ENCODE measurements at regions not wholly inside any gene's neighbourhood (a gene's known extent, or its start where the extent isn't known, plus 50 kb on each side); places are given as distances from the start of the nearest gene placed in this dataset.

GRCh38 chr5:87560528-87560927 is 147.8 kb upstream of the CCNH start:
- TF ChIP-seq, protein P1, sequence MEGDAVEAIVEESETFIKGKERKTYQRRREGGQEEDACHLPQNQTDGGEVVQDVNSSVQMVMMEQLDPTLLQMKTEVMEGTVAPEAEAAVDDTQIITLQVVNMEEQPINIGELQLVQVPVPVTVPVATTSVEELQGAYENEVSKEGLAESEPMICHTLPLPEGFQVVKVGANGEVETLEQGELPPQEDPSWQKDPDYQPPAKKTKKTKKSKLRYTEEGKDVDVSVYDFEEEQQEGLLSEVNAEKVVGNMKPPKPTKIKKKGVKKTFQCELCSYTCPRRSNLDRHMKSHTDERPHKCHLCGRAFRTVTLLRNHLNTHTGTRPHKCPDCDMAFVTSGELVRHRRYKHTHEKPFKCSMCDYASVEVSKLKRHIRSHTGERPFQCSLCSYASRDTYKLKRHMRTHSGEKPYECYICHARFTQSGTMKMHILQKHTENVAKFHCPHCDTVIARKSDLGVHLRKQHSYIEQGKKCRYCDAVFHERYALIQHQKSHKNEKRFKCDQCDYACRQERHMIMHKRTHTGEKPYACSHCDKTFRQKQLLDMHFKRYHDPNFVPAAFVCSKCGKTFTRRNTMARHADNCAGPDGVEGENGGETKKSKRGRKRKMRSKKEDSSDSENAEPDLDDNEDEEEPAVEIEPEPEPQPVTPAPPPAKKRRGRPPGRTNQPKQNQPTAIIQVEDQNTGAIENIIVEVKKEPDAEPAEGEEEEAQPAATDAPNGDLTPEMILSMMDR (IDR thresholded peaks at IDR 0.05): no peak
- no peak for TF ChIP-seq EP300 (IDR thresholded peaks at IDR 0.05)
- TF ChIP-seq POLR2AphosphoS5 (IDR thresholded peaks at IDR 0.05): no peak
